ENCODE measurements at regions not wholly inside any gene's neighbourhood (a gene's known extent, or its start where the extent isn't known, plus 50 kb on each side); places are given as distances from the start of the nearest gene placed in this dataset.

- Histone ChIP-seq H2BK15ac (ENCODE audit: low read length) (no peak overlapping the region), H3K4me1 (replicated peaks in 1 of 4; ENCODE audit: control insufficient read depth in 3 of 4, insufficient read depth in 4 of 4, low read length in 3 of 4) (peaks cover 0 to 4% (median 0%) of the 10 kb centered on the region in 4 experiments; a peak in 2 of 7 replicates), H3K23ac (ENCODE audit: insufficient read length) (no peak overlapping the region), H3K27ac (ENCODE audit: low read depth, low read length) (no peak overlapping the region), H2AFZ (ENCODE audit: low read length) (no peak overlapping the region), H3K27me3 (replicated peaks in 1 of 4; ENCODE audit: control insufficient read depth in 3 of 4, extremely low read depth in 1 of 4, insufficient read depth in 3 of 4, low read length in 3 of 4) (no peaks in the 10 kb centered on the region), H3K4me2 (ENCODE audit: insufficient read depth in 1 of 2, low read depth in 2 of 2, low read length in 2 of 2) (no peak overlapping the region), H3K79me2 (ENCODE audit: control insufficient read depth in 1 of 2, insufficient read depth in 2 of 2, low read length in 2 of 2) (no peaks in the 10 kb centered on the region), H2BK20ac (ENCODE audit: low read length) (no peak overlapping the region), H2BK5ac (ENCODE audit: low read depth, low read length) (no peak overlapping the region), H2AK5ac (ENCODE audit: low read depth, low read length) (no peak overlapping the region), H3K4ac (replicated peaks; ENCODE audit: insufficient read length, low read depth, low read length) (no peak overlapping the region), H3K79me1 (ENCODE audit: low read depth, low read length) (no peaks in the 10 kb centered on the region), H4K91ac (replicated peaks; ENCODE audit: insufficient read length, low read length) (no peak overlapping the region), H4K8ac (ENCODE audit: extremely low read depth, insufficient read depth, low read length) (no peak overlapping the region), H4K20me1 (replicated peaks in 1 of 2; ENCODE audit: control insufficient read depth in 1 of 2, insufficient read depth in 2 of 2, low read length in 2 of 2) (no peaks in the 10 kb centered on the region), H3K4me3 (ENCODE audit: extremely low read depth in 1 of 4, insufficient read depth in 2 of 4, low read depth in 3 of 4, low read length in 4 of 4) (no peak overlapping the region), H3K56ac (replicated peaks; ENCODE audit: insufficient read length, low read depth, low read length) (no peak overlapping the region), H3K36me3 (ENCODE audit: control insufficient read depth in 2 of 4, insufficient read depth in 4 of 4, low read length in 3 of 4) (no peaks in the 10 kb centered on the region), H3K23me2 (ENCODE audit: low read depth, low read length) (no peaks in the 10 kb centered on the region), H3K18ac (ENCODE audit: extremely low read depth, low read length) (no peak overlapping the region), H3K9ac (replicated peaks in 1 of 4; ENCODE audit: extremely low read depth in 1 of 4, low read depth in 3 of 4, low read length in 3 of 4) (no peak overlapping the region), H3K14ac (ENCODE audit: insufficient read length) (no peak overlapping the region), H4K5ac (ENCODE audit: insufficient read length, low read depth, low read length) (no peak overlapping the region), H2BK120ac (replicated peaks; ENCODE audit: low read depth, low read length) (no peak overlapping the region), H3K9me3 (ENCODE audit: insufficient read depth in 2 of 2, low read depth in 1 of 2, low read length in 1 of 2) (no peaks in the 10 kb centered on the region), H2BK12ac (ENCODE audit: low read depth, low read length) (no peak overlapping the region)
- FAIRE-seq (no peak), DNase-seq (ENCODE audit: low read depth in 1 of 2, low spot score in 2 of 2) (no peak)
- POLR2A ChIA-PET (ENCODE audit: partially characterized antibody), result no interaction called here
- CTCF ChIA-PET (ENCODE audit: partially characterized antibody), result no interaction called here
- WGBS, 2 experiments (ENCODE audit: extremely low coverage in 1 of 2, insufficient coverage in 1 of 2, insufficient read length in 1 of 2, insufficient replicate concordance in 2 of 2, low coverage in 1 of 2, low lambda C conversion rate in 2 of 2, missing lambda C conversion rate in 1 of 2), result 88% methylated on average over 4 of the region's 4 CpGs; no CpG with 5 or more reads in 1 of the 2 experiments
- TF ChIP-seq BCL11A (IDR thresholded peaks at IDR 0.05; ENCODE audit: low read depth in 2 of 2, low read length in 2 of 2) (no peak), CEBPB (IDR thresholded peaks at IDR 0.05; ENCODE audit: low read depth, low read length) (no peak), SP4 (IDR thresholded peaks at IDR 0.05; ENCODE audit: low read length) (no peak), EGR1 (IDR thresholded peaks at IDR 0.05; ENCODE audit: borderline replicate concordance, low read depth, low read length) (no peak), ATF3 (IDR thresholded peaks at IDR 0.05; ENCODE audit: insufficient read depth, low read depth, low read length) (no peak), RBBP5 (IDR thresholded peaks at IDR 0.05; ENCODE audit: borderline replicate concordance, low read depth, low read length) (no peak), GTF2F1 (IDR thresholded peaks at IDR 0.05; ENCODE audit: borderline replicate concordance, low read depth, low read length) (no peak), SRF (IDR thresholded peaks at IDR 0.05; ENCODE audit: low read depth, low read length) (no peak), FOSL1 (IDR thresholded peaks at IDR 0.05; ENCODE audit: insufficient read depth, low read depth, low read length) (no peak), ZNF274 (IDR thresholded peaks at IDR 0.05; ENCODE audit: borderline replicate concordance, extremely low read depth, low read length) (no peak), CREB1 (IDR thresholded peaks at IDR 0.05) (no peak), MAFK (IDR thresholded peaks at IDR 0.05; ENCODE audit: low read depth, low read length) (no peak)
Measured at GRCh38 chr12:80018119-80018518, 81.2 kb upstream of the OTOGL start.
